Testis (tissue), 2 donors: ENCODE measurements at regions not wholly inside any gene's neighbourhood (a gene's known extent, or its start where the extent isn't known, plus 50 kb on each side); places are given as distances from the start of the nearest gene placed in this dataset.
"Not testable (repeated sequence)": the region's sequence is repeated elsewhere in the genome, so short reads cannot be mapped to it uniquely, and the experiment has no call there.

ENCODE experiments used
- DNase-seq: peaks from one replicate; pipeline ENCODE4 v3.0.0-alpha.2; 2019
- H3K27ac ChIP-seq, 2 donors: fragments of 200-600 bp; sonication (generic); one replicate each; pipeline ENCODE4 v1.5.1; 2019
- H3K27me3 ChIP-seq: fragments of 200-600 bp; sonication (generic); one replicate; pipeline ENCODE4 v1.5.1; 2019
- H3K36me3 ChIP-seq: fragments of 200-600 bp; sonication (generic); one replicate; pipeline ENCODE4 v1.5.1; 2017; ENCODE audit warnings: low read depth; ENCODE audit errors: missing control alignments
- H3K4me1 ChIP-seq: fragments of 200-600 bp; sonication (generic); one replicate; pipeline ENCODE4 v1.5.1; 2019
- H3K4me3 ChIP-seq, 2 donors: fragments of 200-600 bp; sonication (generic); one replicate each; pipeline ENCODE4 v1.5.1; 2017 to 2019
- H3K9me3 ChIP-seq: fragments of 200-600 bp; sonication (generic); one replicate; pipeline ENCODE4 v1.5.1; 2017
- POLR2A ChIP-seq: fragments of 450-650 bp; IDR thresholded peaks from one replicate; pipeline ENCODE4 v1.6.1; 2017; ENCODE audit warnings: antibody characterized with exemption, mild to moderate bottlenecking, moderate library complexity
- WGBS, 2 donors: methylation state at CpG; one replicate each; pipeline ENCODE4 v1.1.5; 2018; 5-methylcytosine and 5-hydroxymethylcytosine counted together
- intact Hi-C: fragments of 100-400 bp; cut with DNase I; formaldehyde crosslinking; loops from one replicate; pipeline ENCODE4 v1.15.1; 2023; ENCODE audit warnings: low total_unique reads
- TF ChIP-seq, protein P1 (sequence below), 3 experiments: fragments of 450-650 bp in 2 of 3; fragments of 200-600 bp in 1 of 3; sonication (generic) in 1 of 3; IDR thresholded peaks; one replicate each; pipeline ENCODE4 v1.5.1; 2016 to 2019; ENCODE audit warnings: antibody characterized with exemption in 3 of 3, mild to moderate bottlenecking in 2 of 3, moderate library complexity in 1 of 3

DNA sequence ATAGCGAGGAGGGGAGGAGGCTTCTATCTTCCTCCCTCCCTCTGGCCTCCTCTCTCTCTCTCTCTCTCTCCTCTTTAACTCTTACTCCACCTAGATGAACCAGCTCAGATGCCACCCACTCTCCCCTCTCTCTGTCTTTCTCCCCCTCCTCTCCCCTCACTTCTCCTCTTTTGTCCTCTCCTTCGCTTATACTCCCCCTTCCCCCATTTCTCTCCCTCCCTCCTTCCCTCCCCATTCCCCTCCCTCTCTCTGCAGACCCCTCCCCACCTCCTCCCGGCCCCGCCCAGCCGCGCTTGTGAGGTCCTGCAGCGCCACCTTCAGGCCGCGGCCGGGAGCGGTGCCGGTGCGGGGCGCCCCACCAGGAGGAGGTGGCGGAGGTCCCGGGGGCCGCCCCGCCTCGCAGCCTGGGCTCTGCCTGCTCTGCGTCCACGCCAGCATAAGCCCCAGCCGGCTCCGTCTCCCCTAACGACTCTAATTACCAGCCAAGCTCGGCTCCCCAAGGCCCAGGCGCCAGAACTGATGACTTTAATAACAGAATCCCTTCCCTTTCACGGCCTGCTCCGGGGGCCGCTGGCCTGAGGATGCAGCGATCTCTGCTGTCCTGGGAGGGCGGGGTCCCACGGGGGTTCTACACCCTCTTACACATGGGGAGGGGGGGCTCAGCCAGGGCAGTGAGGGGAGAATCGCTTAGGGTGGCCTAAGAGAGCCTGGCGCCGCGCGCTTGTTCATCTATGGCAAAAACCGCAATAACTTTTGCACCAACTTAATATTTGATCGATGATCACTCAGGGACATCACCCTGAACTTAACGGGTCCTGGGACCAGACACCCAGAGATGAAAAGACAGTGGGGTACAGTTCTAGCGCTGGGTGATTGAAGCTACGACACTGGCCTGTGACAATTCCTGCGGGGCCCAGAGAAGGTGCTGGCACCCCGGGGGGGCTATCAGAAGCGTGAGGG lies 637.3 kb downstream of the MATN1 start:
- 18 to 20% methylated on average over 24 to 38 of the region's 45 CpGs for WGBS, 2 donors
- intact Hi-C loops, result no loop called here
- H3K36me3 ChIP-seq, result no peaks in the 10 kb centered on the region
- no peaks in the 10 kb centered on the region for H3K9me3 ChIP-seq
- DNase-seq, result peak; percentile 86
- no peaks in the 10 kb centered on the region for H3K27me3 ChIP-seq
- peak overlapping the region; percentile 36 to 46 for H3K4me3 ChIP-seq
- TF ChIP-seq, protein P1, sequence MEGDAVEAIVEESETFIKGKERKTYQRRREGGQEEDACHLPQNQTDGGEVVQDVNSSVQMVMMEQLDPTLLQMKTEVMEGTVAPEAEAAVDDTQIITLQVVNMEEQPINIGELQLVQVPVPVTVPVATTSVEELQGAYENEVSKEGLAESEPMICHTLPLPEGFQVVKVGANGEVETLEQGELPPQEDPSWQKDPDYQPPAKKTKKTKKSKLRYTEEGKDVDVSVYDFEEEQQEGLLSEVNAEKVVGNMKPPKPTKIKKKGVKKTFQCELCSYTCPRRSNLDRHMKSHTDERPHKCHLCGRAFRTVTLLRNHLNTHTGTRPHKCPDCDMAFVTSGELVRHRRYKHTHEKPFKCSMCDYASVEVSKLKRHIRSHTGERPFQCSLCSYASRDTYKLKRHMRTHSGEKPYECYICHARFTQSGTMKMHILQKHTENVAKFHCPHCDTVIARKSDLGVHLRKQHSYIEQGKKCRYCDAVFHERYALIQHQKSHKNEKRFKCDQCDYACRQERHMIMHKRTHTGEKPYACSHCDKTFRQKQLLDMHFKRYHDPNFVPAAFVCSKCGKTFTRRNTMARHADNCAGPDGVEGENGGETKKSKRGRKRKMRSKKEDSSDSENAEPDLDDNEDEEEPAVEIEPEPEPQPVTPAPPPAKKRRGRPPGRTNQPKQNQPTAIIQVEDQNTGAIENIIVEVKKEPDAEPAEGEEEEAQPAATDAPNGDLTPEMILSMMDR (IDR thresholded peaks at IDR 0.05), result peak; percentile 56 to 83 (median 77)
- no peak for TF ChIP-seq POLR2A
- peaks cover 6% of the 10 kb centered on the region for H3K4me1 ChIP-seq
- H3K27ac ChIP-seq, result no peak overlapping the region

DNA sequence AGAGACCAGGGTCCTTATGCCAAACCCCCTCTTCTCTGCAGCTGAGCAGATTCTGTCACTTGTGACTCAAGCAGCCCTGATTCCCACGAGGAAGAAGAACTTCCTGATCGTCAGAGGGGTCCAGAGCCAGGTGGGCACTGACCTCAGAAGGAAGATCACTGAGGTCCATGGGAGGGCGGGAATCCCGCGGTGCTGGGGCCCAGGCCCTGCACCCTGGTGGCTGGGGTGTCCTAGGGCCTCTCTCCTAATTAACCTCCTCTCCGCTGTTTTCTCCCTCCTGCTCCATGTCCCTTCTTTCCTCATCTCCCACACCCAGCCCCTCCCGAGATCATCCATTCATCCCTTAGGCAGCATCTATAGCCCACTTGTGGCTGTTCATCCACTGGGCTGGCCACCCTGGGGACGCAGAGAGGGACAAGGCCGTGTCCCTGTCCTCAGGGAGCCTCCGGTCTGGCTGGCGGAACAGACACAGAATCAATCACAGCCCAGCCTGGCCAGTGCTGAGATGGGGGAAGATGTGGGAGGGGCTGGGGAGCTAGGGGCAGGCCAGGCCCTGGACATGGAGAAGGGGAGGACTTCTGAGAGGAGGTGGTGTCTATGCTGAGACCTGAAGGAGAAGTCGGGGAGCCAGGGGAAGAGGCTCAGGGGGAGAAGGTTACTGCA lies 638.3 kb downstream of the MATN1 start:
- Histone ChIP-seq H3K27me3 (no peaks in the 10 kb centered on the region), H3K9me3 (no peaks in the 10 kb centered on the region), H3K27ac (no peak overlapping the region), H3K4me3 (no peak overlapping the region), H3K36me3 (no peaks in the 10 kb centered on the region), H3K4me1 (peaks cover 6% of the 10 kb centered on the region)
- TF ChIP-seq, protein P1 (IDR thresholded peaks at IDR 0.05), result no peak
- no peak for TF ChIP-seq POLR2A
- intact Hi-C loops, result no loop called here
- no peak for DNase-seq
- 70 to 81% methylated on average over 10 to 12 of the region's 12 CpGs for WGBS, 2 donors

DNA sequence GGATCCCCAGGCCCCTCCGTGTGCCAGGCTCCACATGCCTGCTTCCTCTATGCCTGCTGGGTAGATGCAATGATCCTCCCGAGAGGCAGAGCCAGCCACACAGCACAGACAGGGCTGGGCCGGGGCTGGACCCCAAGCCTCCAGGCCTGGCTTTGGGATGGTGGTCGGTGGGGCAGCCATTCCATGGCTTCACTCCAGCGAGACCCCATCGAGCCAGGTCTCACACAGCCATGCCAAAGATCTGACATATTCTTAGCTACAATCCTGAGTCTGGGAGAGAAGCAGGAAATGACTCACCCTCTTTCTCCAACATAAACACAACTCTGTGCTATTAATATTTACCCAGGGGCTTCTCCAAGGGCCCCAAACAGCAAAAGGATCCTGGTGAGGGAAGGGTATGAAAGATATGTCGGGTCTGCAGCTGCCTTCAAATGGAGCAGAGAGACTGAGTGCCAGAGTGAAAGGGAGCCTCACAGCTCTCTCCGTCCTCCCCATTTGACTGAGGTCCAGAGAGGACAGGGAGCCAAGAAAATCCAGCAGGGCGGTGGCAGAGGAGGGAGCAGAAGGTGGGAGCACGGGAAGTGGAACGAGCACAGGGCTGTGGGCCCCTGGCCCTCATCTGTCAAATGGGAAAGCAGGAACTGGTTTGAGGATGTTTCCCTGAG lies 639.5 kb downstream of the MATN1 start:
- DNase-seq, result no peak
- intact Hi-C loops, result no loop called here

DNA sequence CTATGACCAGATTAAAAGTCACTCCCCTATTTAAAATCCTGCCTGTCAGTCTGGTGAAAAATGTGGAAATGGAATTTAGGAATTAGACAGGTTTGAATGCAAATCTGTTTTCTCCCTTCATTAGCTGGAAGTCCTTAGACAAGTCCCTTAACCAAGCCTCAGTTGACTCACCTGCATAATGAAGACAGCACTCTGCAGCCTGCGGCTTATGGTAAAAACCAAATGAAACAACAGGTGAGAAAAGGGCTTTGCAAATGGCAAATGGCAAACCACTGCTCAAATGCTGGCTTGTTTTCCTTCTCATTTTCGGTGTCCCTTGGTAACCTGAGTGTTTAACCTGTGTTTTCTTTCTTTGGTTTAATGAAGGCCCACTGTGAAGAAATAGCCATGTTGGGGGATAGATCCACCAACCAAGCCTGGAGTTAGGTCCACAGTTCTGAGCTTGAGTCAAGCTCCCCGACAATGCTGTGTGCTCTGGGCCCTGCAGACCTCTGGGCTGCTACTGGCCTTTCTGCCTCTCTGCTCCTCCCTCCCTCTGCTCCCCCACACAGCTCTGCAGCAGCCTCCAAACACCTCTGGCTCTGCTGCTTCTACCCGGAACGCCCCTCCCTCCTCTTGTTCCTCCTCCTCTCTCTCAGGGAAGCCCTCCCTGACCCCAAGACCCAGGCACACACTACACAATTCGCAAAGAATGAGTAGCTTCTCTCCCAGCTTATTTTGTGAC lies 641.8 kb downstream of the MATN1 start:
- H3K27me3 ChIP-seq, result no peaks in the 10 kb centered on the region
- WGBS, 2 donors, result 74 to 80% methylated on average over 6 of the region's 6 CpGs
- no peaks in the 10 kb centered on the region for H3K9me3 ChIP-seq
- DNase-seq, result no peak
- no peak overlapping the region for H3K4me3 ChIP-seq
- H3K27ac ChIP-seq, result no peak overlapping the region
- no peaks in the 10 kb centered on the region for H3K36me3 ChIP-seq
- TF ChIP-seq POLR2A, result no peak
- TF ChIP-seq, protein P1 (IDR thresholded peaks at IDR 0.05), result no peak
- peaks cover 6% of the 10 kb centered on the region for H3K4me1 ChIP-seq
- intact Hi-C loops, result no loop called here

More for the DNA sequence above, 639.5 kb downstream of the MATN1 start:
- no peaks in the 10 kb centered on the region for H3K36me3 ChIP-seq
- no peak for TF ChIP-seq POLR2A
- TF ChIP-seq, protein P1 (IDR thresholded peaks at IDR 0.05), result no peak
- 43 to 49% methylated on average over 8 to 11 of the region's 11 CpGs for WGBS, 2 donors
- no peak overlapping the region for H3K27ac ChIP-seq
- no peaks in the 10 kb centered on the region for H3K9me3 ChIP-seq
- no peak overlapping the region for H3K4me3 ChIP-seq
- H3K27me3 ChIP-seq, result no peaks in the 10 kb centered on the region
- peaks cover 6% of the 10 kb centered on the region for H3K4me1 ChIP-seq

DNA sequence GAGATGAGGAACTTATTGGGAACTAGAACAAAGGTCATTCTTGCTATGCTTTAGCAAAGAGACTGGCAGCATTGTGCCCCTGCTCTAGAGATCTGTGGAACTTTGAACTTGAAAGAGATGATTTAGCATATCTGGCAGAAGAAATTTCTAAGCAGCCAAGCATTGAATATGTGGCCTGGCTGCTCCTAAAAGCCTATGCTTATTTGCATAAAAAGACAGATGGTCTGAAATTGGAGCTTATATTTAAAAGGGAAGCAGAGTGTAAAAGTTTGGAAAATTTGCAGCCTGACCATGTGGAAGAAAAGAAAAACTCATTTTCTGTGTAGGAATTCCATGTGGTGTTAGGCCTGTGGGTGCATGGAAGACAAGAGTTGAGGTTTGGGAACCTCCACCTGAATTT lies 647.5 kb downstream of the MATN1 start:
- DNase-seq, H3K4me1 ChIP-seq, H3K27ac ChIP-seq, H3K36me3 ChIP-seq, H3K9me3 ChIP-seq, intact Hi-C loops, H3K4me3 ChIP-seq, H3K27me3 ChIP-seq: not testable (repeated sequence)
